Tibial nerve (tissue), 4 donors: ENCODE measurements at regions not wholly inside any gene's neighbourhood (a gene's known extent, or its start where the extent isn't known, plus 50 kb on each side); places are given as distances from the start of the nearest gene placed in this dataset.
"Not testable (repeated sequence)": the region's sequence is repeated elsewhere in the genome, so short reads cannot be mapped to it uniquely, and the experiment has no call there.

Experiments used
- DNase-seq, 2 donors: peaks; one replicate each; pipeline ENCODE4 v3.0.0-alpha.2; 2019; ENCODE audit warnings: low spot score in 2 of 2
- H3K27ac ChIP-seq, 4 donors: fragments of 200-600 bp; sonication (generic) in 3 of 4; one replicate each; pipeline ENCODE4 v1.5.1; 2017 to 2019; ENCODE audit warnings: mild to moderate bottlenecking in 1 of 4
- H3K27me3 ChIP-seq, 2 donors: fragments of 200-600 bp; sonication (generic) in 1 of 2; one replicate each; pipeline versions ENCODE4 v1.5.1 to v1.6.0; 2017 to 2019
- H3K36me3 ChIP-seq, 3 donors: fragments of 200-600 bp; sonication (generic); one replicate each; pipeline ENCODE4 v1.5.1; 2018 to 2019
- H3K4me1 ChIP-seq, 4 donors: fragments of 200-600 bp; sonication (generic) in 3 of 4; one replicate each; pipeline ENCODE4 v1.5.1; 2017 to 2019
- H3K4me3 ChIP-seq, 4 donors: fragments of 200-600 bp; sonication (generic) in 3 of 4; one replicate each; pipeline ENCODE4 v1.5.1; 2017 to 2019; ENCODE audit warnings: mild to moderate bottlenecking in 1 of 4, moderate library complexity in 1 of 4
- H3K9me3 ChIP-seq, 4 donors: fragments of 200-600 bp; sonication (generic) in 3 of 4; one replicate each; pipeline ENCODE4 v1.5.1; 2017 to 2019
- CTCF ChIP-seq, 5 experiments: fragments of 200-600 bp in 3 of 5; fragments of 450-650 bp in 2 of 5; sonication (generic) in 3 of 5; IDR thresholded peaks; one replicate each; pipeline ENCODE4 v1.5.1; 2016 to 2019; ENCODE audit warnings: antibody characterized with exemption in 5 of 5, mild to moderate bottlenecking in 3 of 5, moderate library complexity in 2 of 5
- EP300 ChIP-seq, 2 donors: sonication (generic); formaldehyde crosslinking; IDR thresholded peaks; one replicate each; pipeline ENCODE4 v1.6.1; 2017; ENCODE audit warnings: antibody characterized with exemption in 2 of 2, mild to moderate bottlenecking in 1 of 2
- POLR2A ChIP-seq, 2 donors: fragments of 450-650 bp; IDR thresholded peaks; one replicate each; pipeline ENCODE4 v1.6.1; 2017; ENCODE audit warnings: antibody characterized with exemption in 2 of 2, mild to moderate bottlenecking in 2 of 2, moderate library complexity in 2 of 2
- WGBS, 2 donors: methylation state at CpG; one replicate each; pipeline ENCODE4 v1.1.5; 2018; 5-methylcytosine and 5-hydroxymethylcytosine counted together

GRCh38 chr4:97317201-97317600 is 826.1 kb downstream of the STPG2 start:
- TF ChIP-seq EP300 (IDR thresholded peaks at IDR 0.05) (no peak), POLR2A (IDR thresholded peaks at IDR 0.05) (no peak), CTCF (IDR thresholded peaks at IDR 0.05) (no peak)
- Histone ChIP-seq H3K27ac (no peak overlapping the region), H3K4me3 (no peak overlapping the region), H3K36me3 (no peaks in the 10 kb centered on the region), H3K9me3 (no peaks in the 10 kb centered on the region), H3K4me1 (no peaks in the 10 kb centered on the region), H3K27me3 (no peaks in the 10 kb centered on the region)
- no peak for DNase-seq
- WGBS, 2 donors: 21 to 22% methylated on average over 2 of the region's 2 CpGs

- Histone ChIP-seq H3K9me3 (no peaks in the 10 kb centered on the region), H3K4me3 (no peak overlapping the region), H3K4me1 (no peaks in the 10 kb centered on the region), H3K27me3 (no peaks in the 10 kb centered on the region), H3K27ac (no peak overlapping the region), H3K36me3 (no peaks in the 10 kb centered on the region)
- no peak for TF ChIP-seq EP300 (IDR thresholded peaks at IDR 0.05)
- no peak for TF ChIP-seq CTCF (IDR thresholded peaks at IDR 0.05)
- no peak for TF ChIP-seq POLR2A (IDR thresholded peaks at IDR 0.05)
- no peak for DNase-seq
- WGBS, 2 donors: 36 to 50% methylated on average over 2 of the region's 2 CpGs
These were observed 825.6 kb downstream of the STPG2 start for GRCh38 chr4:97317671-97318070.

GRCh38 chr4:97325751-97326150 is 817.5 kb downstream of the STPG2 start:
- not testable (repeated sequence) for H3K4me1 ChIP-seq, H3K27me3 ChIP-seq, H3K36me3 ChIP-seq, H3K4me3 ChIP-seq, H3K27ac ChIP-seq, DNase-seq
- peaks cover 0 to 11% (median 5%) of the 10 kb centered on the region in 4 donors for H3K9me3 ChIP-seq
- 84 to 93% methylated on average over 1 of the region's 1 CpG for WGBS, 2 donors

- no peaks in the 10 kb centered on the region for H3K27me3 ChIP-seq
- no peaks in the 10 kb centered on the region for H3K4me1 ChIP-seq
- WGBS, 2 donors: 11 to 13% methylated on average over 1 of the region's 1 CpG
- no peaks in the 10 kb centered on the region for H3K36me3 ChIP-seq
- peaks cover 0 to 7% (median 2%) of the 10 kb centered on the region in 4 donors for H3K9me3 ChIP-seq
- TF ChIP-seq POLR2A (IDR thresholded peaks at IDR 0.05) (no peak), EP300 (IDR thresholded peaks at IDR 0.05) (no peak), CTCF (IDR thresholded peaks at IDR 0.05) (no peak)
- no peak for DNase-seq
- no peak overlapping the region for H3K27ac ChIP-seq
- no peak overlapping the region for H3K4me3 ChIP-seq
These were observed 812.4 kb downstream of the STPG2 start for GRCh38 chr4:97330917-97331316.

- no peak overlapping the region for H3K4me3 ChIP-seq
- TF ChIP-seq CTCF (IDR thresholded peaks at IDR 0.05) (no peak), EP300 (IDR thresholded peaks at IDR 0.05) (no peak), POLR2A (IDR thresholded peaks at IDR 0.05) (no peak)
- no peak for DNase-seq
- H3K36me3 ChIP-seq: no peaks in the 10 kb centered on the region
- no peak overlapping the region for H3K27ac ChIP-seq
- H3K27me3 ChIP-seq: no peaks in the 10 kb centered on the region
- H3K4me1 ChIP-seq: no peaks in the 10 kb centered on the region
- 68 to 78% methylated on average over 2 of the region's 2 CpGs for WGBS, 2 donors
- peaks cover 0 to 20% (median 1%) of the 10 kb centered on the region in 4 donors for H3K9me3 ChIP-seq
These were observed 808.9 kb downstream of the STPG2 start for GRCh38 chr4:97334348-97334747.
